ENCODE measurements at regions not wholly inside any gene's neighbourhood (a gene's known extent, or its start where the extent isn't known, plus 50 kb on each side); places are given as distances from the start of the nearest gene placed in this dataset.

DNA sequence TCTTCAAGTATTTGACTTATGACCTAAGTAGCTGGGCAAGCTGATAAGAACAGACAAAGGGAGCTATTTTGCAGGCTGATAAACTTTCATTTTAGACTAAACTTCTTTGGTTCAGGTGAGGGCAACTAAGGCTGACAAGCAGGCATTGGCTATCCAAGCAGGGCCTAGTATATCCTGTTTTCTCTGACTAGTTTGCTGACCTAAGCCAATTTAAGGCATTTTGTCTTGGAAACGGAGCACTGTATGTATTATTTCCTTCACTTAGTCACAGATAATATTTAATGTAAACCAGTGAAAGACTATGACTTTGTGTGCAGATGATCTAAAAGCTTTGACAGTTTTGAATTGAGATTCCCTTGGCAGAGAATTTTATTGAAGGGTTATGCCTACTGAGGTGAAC is 172.5 kb downstream of the POU4F1 start:
- 67% methylated on average over 1 of the region's 1 CpG for WGBS (ENCODE audit: insufficient coverage, low coverage, low lambda C conversion rate, missing lambda C conversion rate)
- no peaks in the 10 kb centered on the region for H3K27me3 ChIP-seq
- no peaks in the 10 kb centered on the region for H3K9me3 ChIP-seq
- DNase-seq (no peak), ATAC-seq (no peak)
- peaks cover 0 to 16% (median 0%) of the 10 kb centered on the region in 4 donors for H3K4me1 ChIP-seq
- TF ChIP-seq, protein P1, sequence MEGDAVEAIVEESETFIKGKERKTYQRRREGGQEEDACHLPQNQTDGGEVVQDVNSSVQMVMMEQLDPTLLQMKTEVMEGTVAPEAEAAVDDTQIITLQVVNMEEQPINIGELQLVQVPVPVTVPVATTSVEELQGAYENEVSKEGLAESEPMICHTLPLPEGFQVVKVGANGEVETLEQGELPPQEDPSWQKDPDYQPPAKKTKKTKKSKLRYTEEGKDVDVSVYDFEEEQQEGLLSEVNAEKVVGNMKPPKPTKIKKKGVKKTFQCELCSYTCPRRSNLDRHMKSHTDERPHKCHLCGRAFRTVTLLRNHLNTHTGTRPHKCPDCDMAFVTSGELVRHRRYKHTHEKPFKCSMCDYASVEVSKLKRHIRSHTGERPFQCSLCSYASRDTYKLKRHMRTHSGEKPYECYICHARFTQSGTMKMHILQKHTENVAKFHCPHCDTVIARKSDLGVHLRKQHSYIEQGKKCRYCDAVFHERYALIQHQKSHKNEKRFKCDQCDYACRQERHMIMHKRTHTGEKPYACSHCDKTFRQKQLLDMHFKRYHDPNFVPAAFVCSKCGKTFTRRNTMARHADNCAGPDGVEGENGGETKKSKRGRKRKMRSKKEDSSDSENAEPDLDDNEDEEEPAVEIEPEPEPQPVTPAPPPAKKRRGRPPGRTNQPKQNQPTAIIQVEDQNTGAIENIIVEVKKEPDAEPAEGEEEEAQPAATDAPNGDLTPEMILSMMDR (IDR thresholded peaks at IDR 0.05): no peak
- TF ChIP-seq POLR2A (IDR thresholded peaks at IDR 0.05): no peak
- no peaks in the 10 kb centered on the region for H3K36me3 ChIP-seq
- H3K4me3 ChIP-seq: no peak overlapping the region
- H3K27ac ChIP-seq: no peak overlapping the region
- intact Hi-C loops (cut with DNase I): no loop called here

DNA sequence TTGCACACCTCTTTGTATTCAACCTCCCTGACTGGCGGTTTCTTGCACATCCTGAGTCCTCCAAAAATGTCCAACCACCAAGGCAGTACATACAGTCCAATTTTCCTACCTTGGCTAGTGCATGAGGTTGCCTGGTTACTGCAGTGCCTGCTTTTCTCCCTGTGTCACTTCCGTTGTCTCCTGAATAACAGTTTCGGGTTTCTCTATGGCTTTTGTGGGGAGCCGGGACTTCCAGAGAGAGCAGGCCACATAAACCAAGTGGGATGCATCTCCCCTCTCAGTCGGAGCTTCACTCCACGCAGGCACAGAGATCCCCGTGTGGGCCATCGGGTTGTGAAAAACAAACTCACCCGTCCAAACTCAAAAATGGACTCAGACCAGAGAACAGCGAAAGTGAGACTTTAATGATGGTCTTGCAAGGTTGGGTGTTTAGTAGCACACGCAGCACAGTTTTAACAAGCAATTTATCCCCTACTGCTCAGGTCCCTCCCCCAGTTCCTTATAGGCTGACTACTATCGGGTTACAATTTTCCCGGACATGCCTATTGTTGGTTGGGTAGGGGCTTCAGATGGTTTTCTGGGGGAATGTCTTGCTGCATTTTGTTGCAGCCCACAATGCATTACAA is 173.1 kb downstream of the POU4F1 start:
- TF ChIP-seq, protein P1 (IDR thresholded peaks at IDR 0.05): no peak
- TF ChIP-seq POLR2A (IDR thresholded peaks at IDR 0.05): no peak
- no peak overlapping the region for H3K4me3 ChIP-seq
- intact Hi-C loops (cut with DNase I): no loop called here
- no peaks in the 10 kb centered on the region for H3K27me3 ChIP-seq
- ATAC-seq (no peak), DNase-seq (no peak)
- no peak overlapping the region for H3K27ac ChIP-seq
- WGBS (ENCODE audit: insufficient coverage, low coverage, low lambda C conversion rate, missing lambda C conversion rate): 82% methylated on average over 7 of the region's 13 CpGs
- H3K4me1 ChIP-seq: peaks cover 0 to 16% (median 0%) of the 10 kb centered on the region in 4 donors
- no peaks in the 10 kb centered on the region for H3K9me3 ChIP-seq
- H3K36me3 ChIP-seq: no peaks in the 10 kb centered on the region

DNA sequence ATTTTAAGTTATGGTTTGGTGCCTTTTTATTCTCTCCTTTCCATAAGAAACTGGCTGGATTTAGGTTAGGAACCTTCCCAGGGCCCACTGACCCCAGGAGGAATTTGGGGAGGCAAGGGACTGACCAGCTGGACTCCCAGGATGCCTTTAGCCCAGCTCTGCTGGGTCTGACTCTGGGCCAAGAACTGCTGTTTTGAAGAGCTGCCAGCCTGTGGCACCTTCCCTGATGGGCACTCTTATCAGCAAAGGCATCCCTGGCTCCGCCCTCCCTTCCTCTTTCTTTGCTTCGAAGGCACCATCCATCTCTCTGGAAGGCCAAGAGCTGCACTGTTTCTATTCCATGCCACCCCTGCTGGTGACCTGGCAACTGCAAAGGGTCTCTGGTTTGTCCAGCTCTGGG is 174.7 kb downstream of the POU4F1 start:
- H3K4me3 ChIP-seq: no peak overlapping the region
- H3K9me3 ChIP-seq: no peaks in the 10 kb centered on the region
- peaks cover 0 to 16% (median 0%) of the 10 kb centered on the region in 4 donors for H3K4me1 ChIP-seq
- H3K27me3 ChIP-seq: no peaks in the 10 kb centered on the region
- intact Hi-C loops (cut with DNase I): no loop called here
- no peak overlapping the region for H3K27ac ChIP-seq
- 45% methylated on average over 2 of the region's 2 CpGs for WGBS (ENCODE audit: insufficient coverage, low coverage, low lambda C conversion rate, missing lambda C conversion rate)
- DNase-seq: peak in 1 of 3 donors; percentile 48
- TF ChIP-seq POLR2A (IDR thresholded peaks at IDR 0.05): no peak
- no peaks in the 10 kb centered on the region for H3K36me3 ChIP-seq
- ATAC-seq: peak in 2 of 4 donors; percentile 33 to 44

DNA sequence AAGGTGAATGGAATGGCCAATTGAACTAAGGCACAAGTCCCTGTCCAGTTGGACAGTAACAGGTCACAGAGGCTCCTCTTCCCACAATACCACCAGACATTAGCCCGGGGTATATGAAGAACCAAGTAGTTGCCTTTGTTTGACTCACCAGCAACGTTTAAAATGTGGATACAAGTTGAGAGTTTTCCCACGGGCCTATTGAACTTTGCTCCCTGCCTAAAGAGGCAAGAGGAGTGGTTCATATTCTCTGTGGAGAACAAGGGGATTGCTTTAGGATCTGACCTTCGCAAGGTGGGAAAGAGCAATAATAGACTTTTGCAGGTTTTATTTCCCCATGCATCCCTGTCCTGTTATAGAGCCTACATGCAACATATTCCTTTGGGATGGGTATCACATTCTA is 177.2 kb downstream of the POU4F1 start:
- 47% methylated on average over 4 of the region's 4 CpGs for WGBS (ENCODE audit: insufficient coverage, low coverage, low lambda C conversion rate, missing lambda C conversion rate)
- H3K27ac ChIP-seq: no peak overlapping the region
- no peaks in the 10 kb centered on the region for H3K9me3 ChIP-seq
- ATAC-seq: peak in 3 of 4 donors; percentile 44 to 53 (median 44)
- H3K4me1 ChIP-seq: peaks cover 0 to 14% (median 0%) of the 10 kb centered on the region in 4 donors
- no peak overlapping the region for H3K4me3 ChIP-seq
- TF ChIP-seq POLR2A (IDR thresholded peaks at IDR 0.05): no peak
- TF ChIP-seq, protein P1 (IDR thresholded peaks at IDR 0.05): no peak
- no peaks in the 10 kb centered on the region for H3K27me3 ChIP-seq
- DNase-seq: no peak
- intact Hi-C loops (cut with DNase I): no loop called here
- no peaks in the 10 kb centered on the region for H3K36me3 ChIP-seq

DNA sequence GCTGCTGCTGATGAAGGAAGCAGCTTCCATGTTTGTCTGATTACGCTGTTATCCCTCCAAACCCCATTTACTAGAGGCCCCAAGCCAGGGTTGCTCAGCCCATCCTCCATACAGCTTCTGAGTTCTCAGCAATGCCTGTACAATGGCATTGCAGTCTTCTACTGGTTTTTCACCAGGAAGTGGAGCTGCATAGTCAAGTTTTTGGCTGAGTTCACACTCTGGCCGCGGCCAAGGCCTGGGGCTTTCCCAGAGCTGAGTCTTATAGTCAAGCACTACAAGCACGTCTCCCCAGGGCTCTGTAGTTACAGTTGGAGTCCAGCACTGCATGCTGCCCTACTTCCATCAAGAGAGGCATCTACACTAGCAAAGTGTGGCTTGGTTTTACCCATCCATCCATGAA is 182.5 kb downstream of the POU4F1 start:
- Histone ChIP-seq H3K4me3 (no peak overlapping the region), H3K27me3 (no peaks in the 10 kb centered on the region), H3K36me3 (no peaks in the 10 kb centered on the region), H3K4me1 (peaks cover 0 to under 1% (median 0%) of the 10 kb centered on the region in 4 donors), H3K9me3 (no peaks in the 10 kb centered on the region), H3K27ac (no peak overlapping the region)
- no peak for TF ChIP-seq POLR2A (IDR thresholded peaks at IDR 0.05)
- TF ChIP-seq, protein P1 (IDR thresholded peaks at IDR 0.05): no peak
- intact Hi-C loops (cut with DNase I): no loop called here
- DNase-seq (peak in 1 of 3 donors; percentile 31), ATAC-seq (peak in 2 of 4 donors; percentile 36 to 89)
- WGBS (ENCODE audit: insufficient coverage, low coverage, low lambda C conversion rate, missing lambda C conversion rate): no CpG with 5 or more reads among the region's 4 CpGs
